ENCODE measurements at regions not wholly inside any gene's neighbourhood (a gene's known extent, or its start where the extent isn't known, plus 50 kb on each side); places are given as distances from the start of the nearest gene placed in this dataset.

GRCh38 chr2:155442755-155443372, 744.4 kb downstream of the KCNJ3 start:
- no peak overlapping the region for H2AK5ac ChIP-seq (ENCODE audit: insufficient read length, low read length)
- no peak overlapping the region for H3K27ac ChIP-seq (ENCODE audit: insufficient read length, low read depth, low read length)
- H3K23me2 ChIP-seq (ENCODE audit: insufficient read length, low read depth, low read length, poor library complexity, severe bottlenecking): no peaks in the 10 kb centered on the region
- H3T11ph ChIP-seq (ENCODE audit: low read length): no peak overlapping the region
- H3K79me1 ChIP-seq (ENCODE audit: insufficient read depth, low read depth, low read length, poor library complexity, severe bottlenecking): no peaks in the 10 kb centered on the region
- H3K9ac ChIP-seq (ENCODE audit: extremely low read depth, insufficient read length, low read length): no peak overlapping the region
- no peak overlapping the region for H4K5ac ChIP-seq (ENCODE audit: insufficient read length, low read depth, low read length)
- no peak overlapping the region for H2BK12ac ChIP-seq (ENCODE audit: insufficient read length, low read depth, low read length)
- TF ChIP-seq CTCF (conservative IDR thresholded peaks at IDR 0.05): no peak
- H3K27me3 ChIP-seq (ENCODE audit: insufficient read depth, low read length): no peaks in the 10 kb centered on the region
- no peak overlapping the region for H2BK20ac ChIP-seq (ENCODE audit: low read depth, low read length, poor library complexity, severe bottlenecking)
- no peak overlapping the region for H3K27ac Mint-ChIP-seq
- H3K4ac ChIP-seq (ENCODE audit: low read depth, low read length): no peak overlapping the region
- no peak overlapping the region for H3K14ac ChIP-seq (ENCODE audit: insufficient read depth, low read length)
- no peak overlapping the region for H2BK15ac ChIP-seq (ENCODE audit: low read depth, low read length)
- no peak overlapping the region for H4K8ac ChIP-seq (replicated peaks; ENCODE audit: insufficient read length, low read depth, low read length)
- no peaks in the 10 kb centered on the region for H3K4me1 ChIP-seq (ENCODE audit: insufficient read depth, low read length)
- no peaks in the 10 kb centered on the region for H4K20me1 ChIP-seq (ENCODE audit: control insufficient read depth, insufficient read depth, insufficient read length)
- no peak overlapping the region for H4K91ac ChIP-seq (ENCODE audit: insufficient read length, low read depth, low read length)
- H3K36me3 Mint-ChIP-seq (ENCODE audit: insufficient read depth in 1 of 3, low read depth in 3 of 3): no peaks in the 10 kb centered on the region
- H2AFZ ChIP-seq (ENCODE audit: low read length): no peak overlapping the region
- no peak overlapping the region for H3K18ac ChIP-seq (ENCODE audit: insufficient read length, low read depth, low read length)
- no peaks in the 10 kb centered on the region for H3K4me1 Mint-ChIP-seq
- no CpG with 5 or more reads among the region's 2 CpGs for WGBS (ENCODE audit: extremely low coverage, insufficient read length, low lambda C conversion rate)
- no peak overlapping the region for H3K56ac ChIP-seq (ENCODE audit: insufficient read length, low read depth, low read length)
- H3K9me3 ChIP-seq (ENCODE audit: control insufficient read depth, low read depth, low read length): no peaks in the 10 kb centered on the region
- H2BK120ac ChIP-seq (ENCODE audit: low read depth, low read length, poor library complexity, severe bottlenecking): no peak overlapping the region
- H3K4me2 ChIP-seq (ENCODE audit: insufficient read depth, insufficient read length, low read length): no peak overlapping the region
- no peak overlapping the region for H3K4me3 Mint-ChIP-seq
- peaks cover 0 to 4% of the 10 kb centered on the region in 2 experiments; a peak in 1 of 5 replicates for H3K9me3 Mint-ChIP-seq
- no peaks in the 10 kb centered on the region for H3K27me3 Mint-ChIP-seq (ENCODE audit: low read depth)
- no peak for DNase-seq
- no peak overlapping the region for H3K23ac ChIP-seq (ENCODE audit: insufficient read length, low read depth, low read length)
- no peaks in the 10 kb centered on the region for H3K79me2 ChIP-seq (ENCODE audit: insufficient read depth, low read length)
- H2BK5ac ChIP-seq (ENCODE audit: insufficient read length, low read length): no peak overlapping the region

Measured in H9 (cell line).